Lower lobe of right lung (tissue), 2 donors: ENCODE measurements at regions not wholly inside any gene's neighbourhood (a gene's known extent, or its start where the extent isn't known, plus 50 kb on each side); places are given as distances from the start of the nearest gene placed in this dataset.

ENCODE experiments used
- ATAC-seq, 2 donors: fragments of 200-7000 bp; cut with Tn5 transposase; one replicate each; pipeline ENCODE4 v1.9.1; 2020 to 2022; ENCODE audit warnings: mild to moderate bottlenecking in 2 of 2, moderate library complexity in 2 of 2
- DNase-seq: peaks from one replicate; pipeline ENCODE4 v3.0.0-alpha.2; 2020
- H3K27ac ChIP-seq: fragments of 200-600 bp; one replicate; pipeline ENCODE4 v1.8.0; 2022
- H3K27me3 ChIP-seq: fragments of 200-600 bp; one replicate; pipeline ENCODE4 v1.8.0; 2022; ENCODE audit warnings: low read depth
- H3K36me3 ChIP-seq: fragments of 200-600 bp; one replicate; pipeline ENCODE4 v1.8.0; 2022; ENCODE audit warnings: mild to moderate bottlenecking
- H3K4me1 ChIP-seq: fragments of 200-600 bp; one replicate; pipeline ENCODE4 v1.8.0; 2022
- H3K4me3 ChIP-seq: fragments of 200-600 bp; one replicate; pipeline ENCODE4 v1.8.0; 2022; ENCODE audit warnings: mild to moderate bottlenecking
- H3K9me3 ChIP-seq: fragments of 200-600 bp; one replicate; pipeline ENCODE4 v1.8.0; 2022
- CTCF ChIP-seq: fragments of 200-600 bp; IDR thresholded peaks from one replicate; pipeline ENCODE4 v1.8.0; 2022; ENCODE audit warnings: antibody characterized with exemption, mild to moderate bottlenecking
- intact Hi-C: fragments of 100-400 bp; cut with DNase I; formaldehyde crosslinking; loops from one replicate; pipeline ENCODE4 v1.11.0; 2022
- donor health status: DM: no; HTN: yes; CAD: no; lungs with severe emphysema.

- ATAC-seq (no peak), DNase-seq (no peak)
- no peak overlapping the region for H3K4me3 ChIP-seq
- no peak overlapping the region for H3K27ac ChIP-seq
- no peak for TF ChIP-seq CTCF
- H3K9me3 ChIP-seq: no peaks in the 10 kb centered on the region
- no peaks in the 10 kb centered on the region for H3K4me1 ChIP-seq
- no peaks in the 10 kb centered on the region for H3K27me3 ChIP-seq
- no peaks in the 10 kb centered on the region for H3K36me3 ChIP-seq
- intact Hi-C loops: no loop called here
Observed at GRCh38 chr5:104237586-104237985, 675.0 kb upstream of the NUDT12 start.

GRCh38 chr5:104223885-104224773 is 661.5 kb upstream of the NUDT12 start:
- Histone ChIP-seq H3K9me3 (no peaks in the 10 kb centered on the region), H3K4me1 (no peaks in the 10 kb centered on the region), H3K4me3 (no peak overlapping the region), H3K36me3 (no peaks in the 10 kb centered on the region), H3K27me3 (no peaks in the 10 kb centered on the region), H3K27ac (no peak overlapping the region)
- no peak for ATAC-seq
- no peak for DNase-seq
- no peak for TF ChIP-seq CTCF
- intact Hi-C loops: no loop called here

- Histone ChIP-seq H3K27ac (no peak overlapping the region), H3K4me1 (no peaks in the 10 kb centered on the region), H3K4me3 (no peak overlapping the region), H3K9me3 (no peaks in the 10 kb centered on the region), H3K27me3 (no peaks in the 10 kb centered on the region), H3K36me3 (no peaks in the 10 kb centered on the region)
- no peak for TF ChIP-seq CTCF
- ATAC-seq (no peak), DNase-seq (no peak)
- intact Hi-C loops: no loop called here
Observed at GRCh38 chr5:104218200-104218599, 655.6 kb upstream of the NUDT12 start.

- Histone ChIP-seq H3K4me1 (no peaks in the 10 kb centered on the region), H3K36me3 (no peaks in the 10 kb centered on the region), H3K4me3 (no peak overlapping the region), H3K9me3 (no peaks in the 10 kb centered on the region), H3K27ac (no peak overlapping the region), H3K27me3 (no peaks in the 10 kb centered on the region)
- no peak for ATAC-seq
- no peak for TF ChIP-seq CTCF
- intact Hi-C loops: no loop called here
- DNase-seq: no peak
Observed at GRCh38 chr5:104213216-104213615, 650.6 kb upstream of the NUDT12 start.

- Histone ChIP-seq H3K4me3 (no peak overlapping the region), H3K27me3 (no peaks in the 10 kb centered on the region), H3K4me1 (no peaks in the 10 kb centered on the region), H3K36me3 (no peaks in the 10 kb centered on the region), H3K9me3 (no peaks in the 10 kb centered on the region), H3K27ac (no peak overlapping the region)
- no peak for TF ChIP-seq CTCF
- ATAC-seq (no peak), DNase-seq (no peak)
- intact Hi-C loops: no loop called here
Observed at GRCh38 chr5:104199771-104200170, 637.2 kb upstream of the NUDT12 start.
